HCT116 (cell line): ENCODE measurements at regions not wholly inside any gene's neighbourhood (a gene's known extent, or its start where the extent isn't known, plus 50 kb on each side); places are given as distances from the start of the nearest gene placed in this dataset.

Experiments
- ATAC-seq: fragments of 200-7000 bp; cut with Tn5 transposase; 2 replicates; pipeline ENCODE4 v1.9.1; 2020; ENCODE audit warnings: mild to moderate bottlenecking, moderate library complexity
- BruUV-seq: library from RNA; stranded (reverse); fragments of 400-500 nt; replicated peaks from 2 replicates; lab custom pipeline; 2021; lab: Mats Ljungman, UMichigan
- CTCF ChIA-PET: fragments of 300-600 bp; sonication (Branson Sonifier 250); formaldehyde crosslinking; loops from one replicate; lab custom pipeline; 2021; ENCODE audit warnings: antibody characterized with exemption; lab: Charles Lee
- POLR2A ChIA-PET: fragments of 300-600, 350-600 bp; sonication (Branson Sonifier 250); formaldehyde crosslinking; loops from one replicate; lab custom pipeline; 2021; ENCODE audit warnings: antibody characterized with exemption; lab: Charles Lee
- RAD21 ChIA-PET, 2 experiments: fragments of 300-600 bp; sonication (Branson Sonifier 250); formaldehyde crosslinking; loops; one replicate each; lab custom pipeline; 2023; ENCODE audit warnings: low total read pairs in 2 of 2; ENCODE audit not compliant: uncharacterized antibody in 2 of 2, unreplicated experiment in 2 of 2, low non-redundant PET in 1 of 2; lab: Charles Lee
- DNase-seq: peaks from one replicate; pipeline ENCODE4 v3.0.0-alpha.2; 2010; ENCODE audit warnings: low read depth, low spot score
- H2AFZ ChIP-seq: fragments of 200-600 bp; shearing (Covaris generic), sonication (generic); 2 replicates; pipeline ENCODE4 v1.6.1; 2017; ENCODE audit warnings: low read depth, mixed run types, mixed read lengths, antibody characterized with exemption, low read length; ENCODE audit not compliant: poor library complexity, severe bottlenecking
- H3K27ac ChIP-seq: 2 replicates; pipeline ENCODE4 v1.5.1; 2012; ENCODE audit warnings: low read depth, low read length
- H3K27me3 ChIP-seq: fragments of 200-600 bp; sonication (generic); 2 replicates; pipeline ENCODE4 v1.6.1; 2016; ENCODE audit warnings: mixed run types, low read length, mixed read lengths; ENCODE audit not compliant: insufficient read depth
- H3K36me3 ChIP-seq, 2 experiments: fragments of 200-500 bp in 1 of 2; fragments of 200-600 bp in 1 of 2; sonication (Bioruptor generic) in 1 of 2; sonication (generic) in 1 of 2; 2 replicates each; pipeline versions ENCODE4 v1.5.1 to v1.6.1; 2014 to 2016; ENCODE audit warnings: low read length in 2 of 2, inconsistent platforms in 1 of 2, mixed read lengths in 1 of 2, mixed run types in 1 of 2; ENCODE audit not compliant: insufficient read depth in 2 of 2, control insufficient read depth in 1 of 2
- H3K4me1 ChIP-seq, 2 experiments: fragments of 200-600 bp in 1 of 2; sonication (generic) in 1 of 2; 2 replicates each; pipeline versions ENCODE4 v1.5.1 to v1.6.1; 2012 to 2017; ENCODE audit warnings: low read length in 2 of 2, inconsistent platforms in 1 of 2, mild to moderate bottlenecking in 1 of 2, mixed read lengths in 1 of 2, mixed run types in 1 of 2, moderate library complexity in 1 of 2; ENCODE audit not compliant: insufficient read depth in 2 of 2, control insufficient read depth in 1 of 2
- H3K4me2 ChIP-seq: fragments of 200-600 bp; sonication (generic); 2 replicates; pipeline ENCODE4 v1.6.1; 2017; ENCODE audit warnings: mixed run types, low read length, mixed read lengths
- H3K4me3 ChIP-seq, 2 experiments: fragments of 200-600 bp in 1 of 2; sonication (generic) in 1 of 2; replicated peaks in 1 of 2; 2 replicates each; pipeline ENCODE4 v1.5.1; 2011 to 2016; ENCODE audit warnings: low read length in 2 of 2, control low read depth in 1 of 2, low read depth in 1 of 2, mild to moderate bottlenecking in 1 of 2, mixed read lengths in 1 of 2, mixed run types in 1 of 2
- H3K79me2 ChIP-seq: fragments of 200-600 bp; sonication (generic); 2 replicates; pipeline ENCODE4 v1.6.1; 2017; ENCODE audit warnings: mild to moderate bottlenecking, mixed run types, low read length, moderate library complexity, mixed read lengths; ENCODE audit not compliant: insufficient read depth
- H3K9ac ChIP-seq: fragments of 200-600 bp; sonication (generic); 2 replicates; pipeline ENCODE4 v1.6.1; 2016; ENCODE audit warnings: low read length, mixed read lengths
- H3K9me2 ChIP-seq: fragments of 200-600 bp; sonication (generic), shearing (Covaris generic); 2 replicates; pipeline ENCODE4 v1.6.1; 2017; ENCODE audit warnings: mixed run types, mild to moderate bottlenecking, moderate library complexity; ENCODE audit not compliant: insufficient read depth
- H3K9me3 ChIP-seq, 2 experiments: fragments of 200-500 bp in 1 of 2; fragments of 200-600 bp in 1 of 2; sonication (Bioruptor generic) in 1 of 2; sonication (generic) in 1 of 2; 2 replicates each; pipeline ENCODE4 v1.6.1; 2014 to 2017; ENCODE audit warnings: low read length in 2 of 2, mixed read lengths in 2 of 2, inconsistent platforms in 1 of 2, low read depth in 1 of 2, mild to moderate bottlenecking in 1 of 2, mixed run types in 1 of 2, moderate library complexity in 1 of 2; ENCODE audit not compliant: control insufficient read depth in 1 of 2, insufficient read depth in 1 of 2
- H4K20me1 ChIP-seq: fragments of 200-600 bp; sonication (generic), shearing (Covaris generic); 2 replicates; pipeline ENCODE4 v1.6.1; 2017; ENCODE audit warnings: mixed run types, mild to moderate bottlenecking, moderate library complexity; ENCODE audit not compliant: insufficient read depth
- CEBPB ChIP-seq: IDR thresholded peaks from 2 replicates; pipeline ENCODE4 v1.6.1; 2012; ENCODE audit warnings: low read depth
- SRF ChIP-seq: IDR thresholded peaks from 2 replicates; pipeline ENCODE4 v1.6.1; 2012; ENCODE audit warnings: low read depth
- ZNF274 ChIP-seq: fragments of 200-500 bp; sonication (Bioruptor generic); IDR thresholded peaks from 2 replicates; pipeline ENCODE4 v1.6.1; 2014; ENCODE audit warnings: mild to moderate bottlenecking, low read depth, low read length, inconsistent platforms
- intact Hi-C: fragments of 100-400 bp; cut with micrococcal nuclease; formaldehyde crosslinking; loops from 2 replicates; pipeline ENCODE4 v1.10.0; 2022
- TF ChIP-seq, protein P1 (sequence below): IDR thresholded peaks from 2 replicates; pipeline ENCODE4 v1.6.1; 2012

DNA sequence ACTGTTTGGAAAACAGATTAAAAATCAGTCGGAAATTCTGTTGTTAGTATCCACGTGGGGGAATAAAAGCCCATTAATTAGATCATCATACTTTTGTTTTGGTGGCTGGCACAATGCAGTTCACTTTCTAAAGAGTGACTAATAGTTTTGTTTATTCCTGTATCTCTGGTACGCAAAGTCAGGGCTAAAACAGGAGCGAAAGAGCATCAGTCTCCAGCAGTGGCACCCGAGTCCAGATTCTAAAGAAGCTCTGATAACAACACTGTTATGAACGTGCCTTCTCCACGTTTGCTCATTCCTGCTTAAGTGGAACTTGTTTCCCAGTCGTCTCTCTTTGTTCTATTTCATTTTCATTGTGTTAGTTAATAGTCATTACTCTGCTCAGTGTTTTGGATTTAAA, 69.6 kb downstream of the HSPA13 start:
- no peak overlapping the region for H2AFZ ChIP-seq
- BruUV-seq: no TSS peak
- H3K27ac ChIP-seq: no peak overlapping the region
- ATAC-seq: no peak
- CTCF ChIA-PET: no interaction called here
- H4K20me1 ChIP-seq: no peaks in the 10 kb centered on the region; the same call in 1 of the 2 replicates
- intact Hi-C loops: no loop called here
- no peak for DNase-seq
- no peaks in the 10 kb centered on the region for H3K79me2 ChIP-seq
- H3K4me1 ChIP-seq: no peaks in the 10 kb centered on the region
- no peaks in the 10 kb centered on the region for H3K9me2 ChIP-seq
- H3K9ac ChIP-seq: no peak overlapping the region
- no peaks in the 10 kb centered on the region for H3K27me3 ChIP-seq
- no peak overlapping the region for H3K4me3 ChIP-seq
- H3K4me2 ChIP-seq: no peak overlapping the region
- POLR2A ChIA-PET: no interaction called here
- no peaks in the 10 kb centered on the region for H3K9me3 ChIP-seq
- TF ChIP-seq ZNF274 (no peak), SRF (no peak), CEBPB (no peak)
- RAD21 ChIA-PET: no interaction called here
- H3K36me3 ChIP-seq: no peaks in the 10 kb centered on the region

DNA sequence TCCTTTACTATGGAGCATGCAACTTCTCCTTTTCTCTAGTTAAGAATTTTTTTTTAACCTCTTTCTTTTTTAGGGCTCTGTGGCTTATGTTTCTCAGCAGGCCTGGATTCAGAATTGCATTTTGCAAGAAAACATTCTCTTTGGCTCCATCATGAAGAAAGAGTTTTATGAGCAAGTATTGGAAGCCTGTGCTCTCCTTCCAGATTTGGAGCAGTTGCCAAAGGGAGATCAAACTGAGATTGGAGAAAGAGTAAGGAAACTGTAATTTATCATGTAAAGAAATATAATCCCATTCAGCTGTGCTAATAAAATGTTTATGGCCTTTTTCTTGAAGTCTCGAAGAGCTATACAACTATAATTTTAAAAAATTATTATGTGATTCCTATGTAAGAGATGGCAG, 70.1 kb downstream of the HSPA13 start:
- BruUV-seq: no TSS peak
- ChIA-PET RAD21 (no interaction called here), CTCF (no interaction called here), POLR2A (no interaction called here)
- Histone ChIP-seq H2AFZ (no peak overlapping the region), H3K27me3 (no peaks in the 10 kb centered on the region), H3K27ac (no peak overlapping the region), H3K9ac (no peak overlapping the region), H3K4me3 (no peak overlapping the region), H3K4me2 (no peak overlapping the region), H3K36me3 (no peaks in the 10 kb centered on the region), H4K20me1 (no peaks in the 10 kb centered on the region; the same call in 1 of the 2 replicates), H3K9me2 (no peaks in the 10 kb centered on the region), H3K79me2 (no peaks in the 10 kb centered on the region), H3K4me1 (no peaks in the 10 kb centered on the region), H3K9me3 (no peaks in the 10 kb centered on the region)
- TF ChIP-seq, protein P1, sequence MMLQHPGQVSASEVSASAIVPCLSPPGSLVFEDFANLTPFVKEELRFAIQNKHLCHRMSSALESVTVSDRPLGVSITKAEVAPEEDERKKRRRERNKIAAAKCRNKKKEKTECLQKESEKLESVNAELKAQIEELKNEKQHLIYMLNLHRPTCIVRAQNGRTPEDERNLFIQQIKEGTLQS: no peak
- DNase-seq: no peak
- ATAC-seq: no peak
- intact Hi-C loops: no loop called here
